HUES64 (cell line): ENCODE measurements at regions not wholly inside any gene's neighbourhood (a gene's known extent, or its start where the extent isn't known, plus 50 kb on each side); places are given as distances from the start of the nearest gene placed in this dataset.

Source experiments
- H3K27ac ChIP-seq: 2 replicates; pipeline ENCODE4 v1.7.0; 2013; ENCODE audit warnings: low read depth, low read length, inconsistent platforms
- H3K27me3 ChIP-seq: 2 replicates; pipeline ENCODE4 v1.6.1; 2013; ENCODE audit warnings: mild to moderate bottlenecking, low read length; ENCODE audit not compliant: insufficient read depth
- H3K36me3 ChIP-seq: 2 replicates; pipeline ENCODE4 v1.6.1; 2013; ENCODE audit warnings: mild to moderate bottlenecking, low read length; ENCODE audit not compliant: insufficient read depth
- H3K4me1 ChIP-seq: 2 replicates; pipeline ENCODE4 v1.6.1; 2013; ENCODE audit warnings: mild to moderate bottlenecking, low read length, moderate library complexity; ENCODE audit not compliant: insufficient read depth
- H3K4me3 ChIP-seq: 2 replicates; pipeline ENCODE4 v1.5.1; 2013; ENCODE audit warnings: mild to moderate bottlenecking, low read length, moderate library complexity
- H3K9ac ChIP-seq: 2 replicates; pipeline ENCODE4 v1.6.1; 2013; ENCODE audit warnings: mild to moderate bottlenecking, low read depth, low read length
- H3K9me3 ChIP-seq: 2 replicates; pipeline ENCODE4 v1.6.1; 2013; ENCODE audit warnings: low read depth, low read length; ENCODE audit not compliant: insufficient read depth
- WGBS: fragments of 150-250, 120-280 bp; methylation state at CpG from one replicate; pipeline ENCODE4 v1.1.7; 2013; ENCODE audit warnings: missing lambda C conversion rate; 5-methylcytosine and 5-hydroxymethylcytosine counted together

GRCh38 chr12:125193376-125194152 is 128.3 kb downstream of the AACS start:
- H3K9me3 ChIP-seq = no peaks in the 10 kb centered on the region
- H3K36me3 ChIP-seq = no peaks in the 10 kb centered on the region
- WGBS = 56% methylated on average over 6 of the region's 6 CpGs
- H3K9ac ChIP-seq = no peak overlapping the region
- peaks cover 36% of the 10 kb centered on the region for H3K4me1 ChIP-seq
- peak overlapping the region; percentile 40 for H3K4me3 ChIP-seq
- H3K27ac ChIP-seq = peak overlapping the region; percentile 41; the same call in 1 of the 2 replicates
- H3K27me3 ChIP-seq = peaks cover 28% of the 10 kb centered on the region

DNA sequence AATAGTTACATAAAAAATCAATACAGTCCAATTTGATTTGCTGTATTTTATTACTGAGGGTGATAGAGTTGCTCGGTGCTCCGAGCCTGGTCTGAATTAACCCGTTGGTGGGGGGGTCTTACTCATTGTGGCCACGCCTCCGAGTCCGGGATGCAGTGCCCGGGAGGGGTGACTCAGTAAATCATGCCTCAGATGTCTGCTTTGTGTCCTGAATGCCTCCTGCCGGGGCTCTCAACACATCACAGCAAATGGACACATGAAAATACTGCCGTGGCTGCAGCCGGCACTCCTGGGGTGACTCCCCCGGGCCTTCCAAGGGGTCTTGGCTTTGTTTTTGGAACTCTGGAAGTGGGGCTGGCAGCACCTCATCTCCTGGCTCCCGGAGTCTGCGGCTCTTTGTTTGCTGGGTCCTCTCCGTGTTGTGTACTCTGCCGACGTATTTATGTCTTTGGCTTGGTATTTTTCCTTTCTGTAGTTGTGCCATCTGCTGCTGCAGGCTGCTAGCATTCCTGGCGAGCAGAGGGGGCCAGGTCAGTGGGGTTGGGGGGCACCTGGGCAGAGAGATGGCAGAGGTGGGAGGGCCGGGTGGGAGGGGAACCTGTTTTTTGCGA is 129.0 kb downstream of the AACS start:
- Histone ChIP-seq H3K9me3 (no peaks in the 10 kb centered on the region), H3K36me3 (no peaks in the 10 kb centered on the region), H3K27ac (peak overlapping the region; percentile 41; the same call in 1 of the 2 replicates), H3K4me3 (peak overlapping the region; percentile 40), H3K4me1 (peaks cover 35% of the 10 kb centered on the region), H3K27me3 (peaks cover 21% of the 10 kb centered on the region), H3K9ac (no peak overlapping the region)
- WGBS = 8% methylated on average over 19 of the region's 19 CpGs

GRCh38 chr12:125194987-125195386 is 129.8 kb downstream of the AACS start:
- Histone ChIP-seq H3K4me1 (peaks cover 27% of the 10 kb centered on the region), H3K27me3 (peaks cover 14% of the 10 kb centered on the region), H3K9me3 (no peaks in the 10 kb centered on the region), H3K27ac (no peak overlapping the region), H3K4me3 (no peak overlapping the region), H3K36me3 (no peaks in the 10 kb centered on the region), H3K9ac (no peak overlapping the region)
- 69% methylated on average over 6 of the region's 8 CpGs for WGBS

GRCh38 chr12:125197326-125197725 is 132.1 kb downstream of the AACS start:
- peaks cover 7% of the 10 kb centered on the region; the same call in 1 of the 2 replicates for H3K27me3 ChIP-seq
- H3K27ac ChIP-seq = no peak overlapping the region
- peaks cover 26% of the 10 kb centered on the region for H3K4me1 ChIP-seq
- H3K4me3 ChIP-seq = no peak overlapping the region
- H3K9me3 ChIP-seq = 0 out of 2 replicates have a peak, but pooled peaks cover 2% of the 10 kb centered on the region
- H3K36me3 ChIP-seq = 0 out of 2 replicates have a peak, but pooled peaks cover 3% of the 10 kb centered on the region
- 89% methylated on average over 4 of the region's 4 CpGs for WGBS
- H3K9ac ChIP-seq = no peak overlapping the region

GRCh38 chr12:125198652-125199051 is 133.4 kb downstream of the AACS start:
- H3K9me3 ChIP-seq = 0 out of 2 replicates have a peak, but pooled peaks cover 3% of the 10 kb centered on the region
- H3K4me3 ChIP-seq = no peak overlapping the region
- H3K27me3 ChIP-seq = no peaks in the 10 kb centered on the region
- 0 out of 2 replicates have a peak, but pooled peaks cover 6% of the 10 kb centered on the region for H3K36me3 ChIP-seq
- no peak overlapping the region for H3K9ac ChIP-seq
- H3K4me1 ChIP-seq = peaks cover 15% of the 10 kb centered on the region
- no peak overlapping the region for H3K27ac ChIP-seq
- 78% methylated on average over 4 of the region's 4 CpGs for WGBS

GRCh38 chr12:125201090-125201489 is 135.9 kb downstream of the AACS start:
- H3K9me3 ChIP-seq = 0 out of 2 replicates have a peak, but pooled peaks cover 3% of the 10 kb centered on the region
- H3K36me3 ChIP-seq = 0 out of 2 replicates have a peak, but pooled peaks cover 6% of the 10 kb centered on the region
- H3K27ac ChIP-seq = no peak overlapping the region
- 100% methylated on average over 2 of the region's 3 CpGs for WGBS
- H3K4me3 ChIP-seq = no peak overlapping the region
- H3K4me1 ChIP-seq = 0 out of 2 replicates have a peak, but pooled peaks cover 6% of the 10 kb centered on the region
- H3K27me3 ChIP-seq = no peaks in the 10 kb centered on the region
- H3K9ac ChIP-seq = no peak overlapping the region

- 0 out of 2 replicates have a peak, but pooled peaks cover 5% of the 10 kb centered on the region for H3K4me1 ChIP-seq
- H3K4me3 ChIP-seq = no peak overlapping the region
- no peak overlapping the region for H3K9ac ChIP-seq
- no peaks in the 10 kb centered on the region for H3K27me3 ChIP-seq
- 0 out of 2 replicates have a peak, but pooled peaks cover 3% of the 10 kb centered on the region for H3K9me3 ChIP-seq
- H3K27ac ChIP-seq = no peak overlapping the region
- H3K36me3 ChIP-seq = 0 out of 2 replicates have a peak, but pooled peaks cover 6% of the 10 kb centered on the region
- 88% methylated on average over 2 of the region's 2 CpGs for WGBS
Measured at GRCh38 chr12:125201940-125202339, 136.7 kb downstream of the AACS start.

DNA sequence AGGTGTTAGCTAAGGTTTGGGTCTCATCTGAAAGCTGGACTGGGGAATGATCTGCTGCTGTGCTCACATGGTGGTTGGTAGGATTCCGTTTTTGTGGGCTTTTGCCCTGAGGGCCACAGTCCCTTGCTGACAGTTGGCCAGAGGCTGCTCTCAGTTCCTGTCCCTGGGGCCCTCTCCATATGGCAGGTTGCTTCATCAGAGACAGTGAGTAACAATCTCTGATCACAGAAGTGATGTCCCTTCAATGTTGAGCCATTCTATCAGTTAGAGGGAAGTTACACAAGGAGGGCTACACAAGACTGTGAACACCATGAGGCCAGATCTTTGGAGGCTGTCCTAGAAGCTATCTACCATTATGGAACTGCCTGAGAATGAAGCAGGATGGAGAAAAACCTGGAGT is 137.2 kb downstream of the AACS start:
- H3K9me3 ChIP-seq = 0 out of 2 replicates have a peak, but pooled peaks cover 3% of the 10 kb centered on the region
- 0 out of 2 replicates have a peak, but pooled peaks cover 6% of the 10 kb centered on the region for H3K36me3 ChIP-seq
- H3K4me3 ChIP-seq = no peak overlapping the region
- no peak overlapping the region for H3K9ac ChIP-seq
- 96% methylated on average over 1 of the region's 1 CpG for WGBS
- 0 out of 2 replicates have a peak, but pooled peaks cover 5% of the 10 kb centered on the region for H3K4me1 ChIP-seq
- H3K27ac ChIP-seq = no peak overlapping the region
- H3K27me3 ChIP-seq = no peaks in the 10 kb centered on the region

GRCh38 chr12:125203145-125203765 is 138.0 kb downstream of the AACS start:
- Histone ChIP-seq H3K4me3 (no peak overlapping the region), H3K4me1 (peaks cover 9% of the 10 kb centered on the region; the same call in 1 of the 2 replicates), H3K9ac (no peak overlapping the region), H3K27me3 (no peaks in the 10 kb centered on the region), H3K9me3 (0 out of 2 replicates have a peak, but pooled peaks cover 3% of the 10 kb centered on the region), H3K36me3 (0 out of 2 replicates have a peak, but pooled peaks cover 6% of the 10 kb centered on the region), H3K27ac (no peak overlapping the region)
- 93% methylated on average over 1 of the region's 1 CpG for WGBS

DNA sequence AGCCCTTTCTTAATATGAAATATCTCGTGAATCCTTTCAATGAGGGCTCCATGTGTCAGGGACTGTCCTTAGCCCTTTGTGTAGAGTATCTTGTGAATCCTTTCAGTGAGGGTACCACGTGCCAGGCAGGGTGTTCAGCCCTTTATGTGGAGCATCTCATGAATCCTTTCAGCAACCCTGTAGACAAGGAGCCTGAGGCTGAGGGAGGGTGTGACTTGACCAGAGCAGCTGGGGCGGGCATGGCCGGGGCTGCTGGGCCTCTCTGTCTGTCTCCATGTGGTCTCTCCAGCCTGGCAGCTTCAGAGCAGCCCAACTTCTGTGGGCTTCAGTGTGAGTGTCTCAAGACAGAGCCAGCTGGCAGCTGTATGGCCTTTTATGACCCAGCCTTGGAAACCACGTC is 140.2 kb downstream of the AACS start:
- 0 out of 2 replicates have a peak, but pooled peaks cover 6% of the 10 kb centered on the region for H3K36me3 ChIP-seq
- no peak overlapping the region for H3K27ac ChIP-seq
- WGBS = 88% methylated on average over 5 of the region's 5 CpGs
- peaks cover 25% of the 10 kb centered on the region for H3K4me1 ChIP-seq
- 0 out of 2 replicates have a peak, but pooled peaks cover 3% of the 10 kb centered on the region for H3K9me3 ChIP-seq
- no peak overlapping the region for H3K9ac ChIP-seq
- no peaks in the 10 kb centered on the region for H3K27me3 ChIP-seq
- no peak overlapping the region for H3K4me3 ChIP-seq
